ENCODE measurements at regions not wholly inside any gene's neighbourhood (a gene's known extent, or its start where the extent isn't known, plus 50 kb on each side); places are given as distances from the start of the nearest gene placed in this dataset.

DNA sequence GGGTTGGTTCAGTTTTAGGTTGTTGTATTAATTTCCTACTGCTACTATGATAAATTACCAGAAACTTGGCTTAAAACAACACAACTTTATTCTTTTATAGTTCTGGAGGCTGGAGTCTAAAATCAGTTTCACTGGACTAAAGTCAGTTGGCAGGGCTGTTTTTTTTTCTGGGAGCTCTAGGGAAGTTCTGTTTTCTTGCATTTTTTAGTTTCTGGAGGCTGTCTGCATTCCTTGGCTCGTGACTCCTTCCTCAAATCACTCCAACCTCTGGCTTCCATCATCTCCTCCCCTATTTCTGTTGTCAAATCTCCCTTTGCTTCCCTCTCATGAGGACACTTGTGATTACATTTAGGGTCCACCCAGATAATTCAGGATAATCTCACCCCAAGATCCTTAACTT lies 51.3 kb upstream of the SUB1 start:
- TF ChIP-seq, protein P1, sequence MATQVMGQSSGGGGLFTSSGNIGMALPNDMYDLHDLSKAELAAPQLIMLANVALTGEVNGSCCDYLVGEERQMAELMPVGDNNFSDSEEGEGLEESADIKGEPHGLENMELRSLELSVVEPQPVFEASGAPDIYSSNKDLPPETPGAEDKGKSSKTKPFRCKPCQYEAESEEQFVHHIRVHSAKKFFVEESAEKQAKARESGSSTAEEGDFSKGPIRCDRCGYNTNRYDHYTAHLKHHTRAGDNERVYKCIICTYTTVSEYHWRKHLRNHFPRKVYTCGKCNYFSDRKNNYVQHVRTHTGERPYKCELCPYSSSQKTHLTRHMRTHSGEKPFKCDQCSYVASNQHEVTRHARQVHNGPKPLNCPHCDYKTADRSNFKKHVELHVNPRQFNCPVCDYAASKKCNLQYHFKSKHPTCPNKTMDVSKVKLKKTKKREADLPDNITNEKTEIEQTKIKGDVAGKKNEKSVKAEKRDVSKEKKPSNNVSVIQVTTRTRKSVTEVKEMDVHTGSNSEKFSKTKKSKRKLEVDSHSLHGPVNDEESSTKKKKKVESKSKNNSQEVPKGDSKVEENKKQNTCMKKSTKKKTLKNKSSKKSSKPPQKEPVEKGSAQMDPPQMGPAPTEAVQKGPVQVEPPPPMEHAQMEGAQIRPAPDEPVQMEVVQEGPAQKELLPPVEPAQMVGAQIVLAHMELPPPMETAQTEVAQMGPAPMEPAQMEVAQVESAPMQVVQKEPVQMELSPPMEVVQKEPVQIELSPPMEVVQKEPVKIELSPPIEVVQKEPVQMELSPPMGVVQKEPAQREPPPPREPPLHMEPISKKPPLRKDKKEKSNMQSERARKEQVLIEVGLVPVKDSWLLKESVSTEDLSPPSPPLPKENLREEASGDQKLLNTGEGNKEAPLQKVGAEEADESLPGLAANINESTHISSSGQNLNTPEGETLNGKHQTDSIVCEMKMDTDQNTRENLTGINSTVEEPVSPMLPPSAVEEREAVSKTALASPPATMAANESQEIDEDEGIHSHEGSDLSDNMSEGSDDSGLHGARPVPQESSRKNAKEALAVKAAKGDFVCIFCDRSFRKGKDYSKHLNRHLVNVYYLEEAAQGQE (IDR thresholded peaks at IDR 0.05; ENCODE audit: low read depth, low read length): no peak
- TF ChIP-seq POLR2AphosphoS5 (IDR thresholded peaks at IDR 0.05; ENCODE audit: low read depth, low read length) (no peak), CHD2 (IDR thresholded peaks at IDR 0.05; ENCODE audit: low read length, partially characterized antibody) (no peak), TAF1 (IDR thresholded peaks at IDR 0.05; ENCODE audit: borderline replicate concordance, low read depth, low read length) (no peak), ELF1 (IDR thresholded peaks at IDR 0.05) (no peak), EP300 (IDR thresholded peaks at IDR 0.05; ENCODE audit: borderline replicate concordance in 1 of 2, low read depth in 1 of 2, low read length in 1 of 2) (no peak), SMC3 (IDR thresholded peaks at IDR 0.05; ENCODE audit: low read depth, low read length) (no peak), RAD21 (IDR thresholded peaks at IDR 0.05; ENCODE audit: low read length) (no peak), MEF2A (IDR thresholded peaks at IDR 0.05; ENCODE audit: borderline replicate concordance, low read depth) (no peak), JUND (IDR thresholded peaks at IDR 0.05) (no peak), RXRA (IDR thresholded peaks at IDR 0.05; ENCODE audit: borderline replicate concordance, low read depth) (no peak)
- TF ChIP-seq, protein P2, sequence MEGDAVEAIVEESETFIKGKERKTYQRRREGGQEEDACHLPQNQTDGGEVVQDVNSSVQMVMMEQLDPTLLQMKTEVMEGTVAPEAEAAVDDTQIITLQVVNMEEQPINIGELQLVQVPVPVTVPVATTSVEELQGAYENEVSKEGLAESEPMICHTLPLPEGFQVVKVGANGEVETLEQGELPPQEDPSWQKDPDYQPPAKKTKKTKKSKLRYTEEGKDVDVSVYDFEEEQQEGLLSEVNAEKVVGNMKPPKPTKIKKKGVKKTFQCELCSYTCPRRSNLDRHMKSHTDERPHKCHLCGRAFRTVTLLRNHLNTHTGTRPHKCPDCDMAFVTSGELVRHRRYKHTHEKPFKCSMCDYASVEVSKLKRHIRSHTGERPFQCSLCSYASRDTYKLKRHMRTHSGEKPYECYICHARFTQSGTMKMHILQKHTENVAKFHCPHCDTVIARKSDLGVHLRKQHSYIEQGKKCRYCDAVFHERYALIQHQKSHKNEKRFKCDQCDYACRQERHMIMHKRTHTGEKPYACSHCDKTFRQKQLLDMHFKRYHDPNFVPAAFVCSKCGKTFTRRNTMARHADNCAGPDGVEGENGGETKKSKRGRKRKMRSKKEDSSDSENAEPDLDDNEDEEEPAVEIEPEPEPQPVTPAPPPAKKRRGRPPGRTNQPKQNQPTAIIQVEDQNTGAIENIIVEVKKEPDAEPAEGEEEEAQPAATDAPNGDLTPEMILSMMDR (IDR thresholded peaks at IDR 0.05): no peak
- TF ChIP-seq, protein P3, sequence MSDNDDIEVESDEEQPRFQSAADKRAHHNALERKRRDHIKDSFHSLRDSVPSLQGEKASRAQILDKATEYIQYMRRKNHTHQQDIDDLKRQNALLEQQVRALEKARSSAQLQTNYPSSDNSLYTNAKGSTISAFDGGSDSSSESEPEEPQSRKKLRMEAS (IDR thresholded peaks at IDR 0.05; ENCODE audit: low read depth): no peak
